HG02759 (cell line): ENCODE measurements at regions not wholly inside any gene's neighbourhood (a gene's known extent, or its start where the extent isn't known, plus 50 kb on each side); places are given as distances from the start of the nearest gene placed in this dataset.
"Not testable (repeated sequence)": the region's sequence is repeated elsewhere in the genome, so short reads cannot be mapped to it uniquely, and the experiment has no call there.

Source experiments
- ATAC-seq: cut with Tn5 transposase; IDR thresholded peaks from one replicate; pipeline ENCODE4 v1.9.1; 2021; ENCODE audit warnings: mild to moderate bottlenecking, moderate library complexity; ENCODE audit not compliant: unreplicated experiment

GRCh38 chr13:80523134-80523533, 182.2 kb upstream of the SPRY2 start:
- no peak for ATAC-seq

DNA sequence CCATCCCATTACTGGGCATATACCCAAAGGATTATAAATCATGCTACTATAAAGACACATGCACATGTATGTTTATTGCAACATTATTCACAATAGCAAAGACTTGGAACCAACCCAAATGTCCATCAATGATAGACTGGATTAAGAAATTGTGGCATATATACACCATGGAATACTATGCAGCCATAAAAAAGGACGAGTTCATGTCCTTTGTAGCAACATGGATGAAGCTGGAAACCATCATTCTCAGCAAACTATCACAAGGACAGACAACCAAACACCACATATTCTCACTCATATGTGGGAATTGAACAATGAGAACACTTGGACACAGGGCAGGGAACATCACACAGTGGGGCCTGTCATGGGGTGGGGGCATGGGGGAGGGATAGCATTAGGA, 181.5 kb upstream of the SPRY2 start:
- not testable (repeated sequence) for ATAC-seq

GRCh38 chr13:80516818-80517348, 176.0 kb upstream of the SPRY2 start:
- ATAC-seq: no peak

GRCh38 chr13:80515296-80515695, 174.4 kb upstream of the SPRY2 start:
- no peak for ATAC-seq

DNA sequence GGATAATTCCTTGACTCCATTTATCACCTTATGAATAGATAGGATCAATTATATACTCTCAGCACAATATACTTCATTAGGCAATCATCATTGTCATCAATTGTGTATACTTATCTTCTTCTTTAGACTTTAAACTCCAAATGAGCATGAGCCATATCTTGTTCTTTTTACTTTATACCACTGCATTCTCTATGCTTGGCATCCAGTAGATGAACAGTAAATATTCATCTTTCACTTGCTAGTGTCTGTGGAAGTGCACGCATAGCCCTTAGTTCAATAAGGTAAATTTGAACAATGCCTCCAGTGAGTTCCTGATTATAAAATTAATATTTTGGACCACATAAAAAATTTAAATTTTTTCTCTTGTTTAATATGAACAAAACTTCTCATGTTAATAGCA, 172.3 kb upstream of the SPRY2 start:
- ATAC-seq: no peak

GRCh38 chr13:80510686-80511085, 169.8 kb upstream of the SPRY2 start:
- ATAC-seq: no peak

DNA sequence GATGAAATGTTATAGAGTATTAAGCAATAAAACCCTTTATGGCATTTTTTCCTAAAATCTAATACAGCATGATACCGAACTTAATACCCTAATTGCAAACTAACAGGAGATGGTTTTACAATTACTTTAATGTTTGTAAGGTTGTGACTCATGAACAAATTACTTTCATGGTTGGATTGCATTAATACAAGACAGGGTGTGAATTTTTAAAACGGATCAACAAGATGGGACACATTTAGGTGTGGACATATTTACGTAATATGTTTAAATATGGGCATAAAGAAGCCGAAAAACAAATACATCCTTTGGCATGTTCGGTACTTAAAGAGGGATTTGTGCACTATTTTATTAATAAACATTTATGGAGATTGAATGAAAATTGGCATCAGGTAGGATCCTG, 168.3 kb upstream of the SPRY2 start:
- no peak for ATAC-seq

DNA sequence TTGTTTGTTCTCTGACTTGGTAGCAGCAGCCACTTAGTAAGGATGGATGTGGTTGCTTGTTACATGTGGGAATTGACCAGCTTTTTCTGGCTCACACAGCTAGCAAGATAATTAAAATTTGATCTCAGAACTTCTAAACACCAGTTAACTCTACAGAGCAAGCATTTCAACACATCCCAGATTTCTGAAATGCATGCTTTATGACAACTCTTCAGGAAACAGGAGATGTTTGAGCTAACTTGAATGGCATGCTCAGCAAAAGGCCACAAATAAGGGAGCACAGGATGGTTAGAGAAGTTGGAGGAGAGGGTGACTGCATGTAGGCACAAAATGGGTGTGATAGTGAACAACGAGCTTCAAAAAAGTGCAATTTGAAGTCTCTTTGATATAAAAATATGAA, 167.1 kb upstream of the SPRY2 start:
- ATAC-seq: no peak

DNA sequence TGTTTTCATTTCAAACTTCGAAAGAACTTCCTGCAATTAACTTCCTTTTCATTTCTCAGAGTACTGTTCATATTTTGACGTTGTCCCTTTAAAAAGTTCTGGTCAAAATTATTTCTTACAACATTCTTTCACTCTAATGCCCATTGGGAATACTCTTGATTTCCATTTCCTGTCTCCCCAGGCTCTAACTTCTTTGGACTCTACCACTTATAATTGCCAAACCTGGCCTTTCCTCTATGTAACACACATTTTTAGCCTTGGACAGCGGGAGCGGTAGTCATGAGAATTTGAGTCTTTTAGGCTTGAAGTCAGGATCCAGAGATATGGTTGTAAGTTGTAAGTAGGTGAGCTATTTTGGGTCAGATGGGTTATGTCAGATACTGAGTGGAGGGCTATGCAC, 163.5 kb upstream of the SPRY2 start:
- no peak for ATAC-seq

- ATAC-seq: no peak
Observed at GRCh38 chr13:80502359-80502758, 161.4 kb upstream of the SPRY2 start.

GRCh38 chr13:80501556-80501955, 160.6 kb upstream of the SPRY2 start:
- ATAC-seq: no peak

- no peak for ATAC-seq
Observed at GRCh38 chr13:80499536-80500290, 158.8 kb upstream of the SPRY2 start.

DNA sequence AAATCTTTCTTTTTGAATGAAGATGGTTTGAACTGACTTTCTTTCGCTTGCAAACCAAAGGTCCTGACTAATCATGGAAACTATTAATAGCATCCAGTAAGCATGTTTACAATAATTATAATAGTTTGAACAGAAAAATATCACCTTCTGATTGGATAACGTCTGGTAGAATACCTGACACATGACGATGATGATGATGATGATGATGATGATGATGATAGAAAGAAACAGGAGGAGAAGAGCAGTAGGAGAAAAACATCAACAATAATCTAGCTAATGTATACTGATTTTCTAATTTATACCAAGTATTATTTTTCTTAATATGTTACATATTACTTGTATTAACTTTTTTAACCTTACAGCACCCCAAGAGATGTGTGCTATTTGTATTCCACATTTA, 157.5 kb upstream of the SPRY2 start:
- ATAC-seq: no peak

GRCh38 chr13:80497978-80498377, 157.1 kb upstream of the SPRY2 start:
- no peak for ATAC-seq

DNA sequence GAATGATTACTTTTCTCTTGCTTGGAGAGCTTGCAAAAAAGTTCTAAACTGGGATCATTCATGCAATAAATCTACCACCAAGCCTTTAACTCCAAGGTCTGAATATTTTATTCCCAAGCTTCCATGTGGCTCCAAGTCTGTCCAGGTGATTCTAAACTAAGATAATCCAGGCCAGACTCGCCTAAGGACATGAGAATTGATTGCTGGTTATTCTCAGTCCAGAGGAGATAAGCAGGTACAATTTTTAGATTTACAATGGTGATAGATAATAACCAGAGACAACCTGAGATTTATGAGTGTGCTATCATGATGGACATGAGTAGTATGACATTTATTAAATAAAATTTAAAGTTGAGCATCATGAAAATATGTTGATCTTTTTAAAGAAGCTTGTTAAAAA, 156.5 kb upstream of the SPRY2 start:
- no peak for ATAC-seq

DNA sequence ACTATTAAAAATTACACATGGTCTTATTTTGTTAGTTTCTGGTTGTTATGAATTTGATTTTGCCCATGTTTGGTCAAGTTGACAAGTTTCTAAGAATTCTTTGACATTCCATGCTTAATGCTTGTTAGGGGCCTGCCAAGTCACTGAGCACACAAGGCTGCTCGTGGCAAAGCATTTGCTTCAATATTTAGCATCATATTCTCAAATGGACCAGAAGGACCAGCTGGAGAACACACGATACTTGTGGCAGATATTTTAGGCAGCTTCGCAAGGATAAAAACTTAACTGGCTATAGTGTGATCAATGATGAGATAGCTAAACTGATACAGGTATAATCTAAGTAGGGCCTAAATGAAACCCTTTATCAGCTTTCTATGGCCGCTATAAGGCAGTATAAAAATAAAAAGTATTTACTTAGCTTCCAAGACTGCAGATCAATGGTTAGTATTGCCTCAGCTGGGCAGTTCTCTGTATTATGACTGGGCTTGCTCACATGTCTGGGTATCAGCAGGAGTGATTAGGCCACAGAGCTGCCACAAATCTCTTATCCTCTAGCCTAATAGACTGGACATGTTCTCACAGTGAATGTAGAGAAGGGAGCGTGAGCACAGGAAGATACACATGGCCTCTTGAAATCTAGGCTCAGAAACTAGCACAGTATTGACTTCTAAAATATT, 155.9 kb upstream of the SPRY2 start:
- ATAC-seq: no peak

DNA sequence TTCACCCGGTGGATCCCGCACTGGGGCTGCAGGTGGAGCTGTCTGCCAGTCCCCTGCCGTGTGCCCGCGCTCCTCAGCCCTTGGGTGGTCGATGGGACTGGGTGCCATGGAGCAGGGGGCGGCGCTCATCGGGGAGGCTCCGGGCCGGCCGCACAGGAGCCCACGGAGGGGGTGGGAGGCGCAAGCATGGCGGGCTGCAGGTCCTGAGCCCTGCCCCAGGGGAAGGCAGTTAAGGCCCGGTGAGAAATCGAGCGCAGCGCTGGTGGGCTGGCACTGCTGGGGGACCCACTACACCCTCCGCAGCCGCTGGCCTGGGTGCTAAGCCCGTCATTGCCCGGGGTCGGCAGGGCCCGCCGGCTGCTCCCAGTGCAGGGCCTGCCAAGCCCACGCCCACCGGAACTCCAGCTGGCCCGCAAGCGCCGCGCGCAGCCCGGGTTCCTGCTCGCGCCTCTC, 149.6 kb upstream of the SPRY2 start:
- not testable (repeated sequence) for ATAC-seq

DNA sequence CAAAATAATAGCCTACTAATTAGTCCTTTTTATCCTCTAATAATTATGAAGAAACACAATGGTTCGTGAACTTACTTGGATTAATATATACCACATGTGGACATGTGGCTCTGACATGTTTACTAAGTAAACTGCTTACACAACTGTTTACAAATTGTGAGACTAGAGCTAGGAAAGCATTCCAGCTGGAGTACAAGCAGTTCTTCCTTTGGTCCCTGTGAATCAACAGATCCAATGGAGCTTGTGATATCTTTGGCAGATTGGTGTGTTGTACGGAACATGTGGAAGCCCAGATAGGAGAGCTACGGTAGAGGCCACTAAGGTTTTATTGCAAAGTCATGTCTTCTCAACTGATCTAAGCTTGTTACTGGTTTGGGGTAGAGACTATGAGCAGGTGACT, 145.5 kb upstream of the SPRY2 start:
- no peak for ATAC-seq

- ATAC-seq: no peak
Observed at GRCh38 chr13:80483157-80483556, 142.2 kb upstream of the SPRY2 start.

- ATAC-seq: no peak
Observed at GRCh38 chr13:80481588-80481987, 140.7 kb upstream of the SPRY2 start.

- ATAC-seq: no peak
Observed at GRCh38 chr13:80477661-80478443, 136.9 kb upstream of the SPRY2 start.

DNA sequence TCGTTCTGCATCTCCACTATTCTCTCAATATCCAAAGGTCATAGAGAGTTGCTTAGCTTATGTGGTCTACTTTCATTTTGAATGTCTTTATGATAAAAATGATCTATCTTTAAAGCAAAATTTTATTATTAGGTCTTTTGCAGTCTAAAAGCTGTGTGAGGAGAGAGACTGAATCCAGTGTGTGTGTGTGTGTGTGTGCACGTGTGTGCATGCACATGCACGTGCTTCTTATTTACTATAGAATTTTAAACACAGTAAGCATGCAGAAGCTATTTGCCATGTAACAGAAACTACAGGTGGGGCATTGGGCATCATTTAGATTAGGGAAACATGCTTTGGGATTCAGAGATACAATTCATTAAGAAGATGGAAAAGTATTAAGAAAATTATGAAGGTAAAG, 136.0 kb upstream of the SPRY2 start:
- ATAC-seq: no peak
